Progenitor cell of endocrine pancreas (in vitro differentiated cells): ENCODE measurements at regions not wholly inside any gene's neighbourhood (a gene's known extent, or its start where the extent isn't known, plus 50 kb on each side); places are given as distances from the start of the nearest gene placed in this dataset.
"Not testable (repeated sequence)": the region's sequence is repeated elsewhere in the genome, so short reads cannot be mapped to it uniquely, and the experiment has no call there.

Experiments used
- DNase-seq: peaks from one replicate; pipeline ENCODE4 v3.0.0; 2021; ENCODE audit warnings: low spot score; ENCODE audit not compliant: unreplicated experiment
- H3K27ac Mint-ChIP-seq: 2 replicates; pipeline ENCODE4 v1.8.0; 2021; ENCODE audit warnings: mild to moderate bottlenecking, moderate library complexity, mixed read lengths
- H3K27me3 Mint-ChIP-seq: 2 replicates; pipeline ENCODE4 v1.8.0; 2021; ENCODE audit warnings: mixed read lengths
- H3K36me3 Mint-ChIP-seq: 2 replicates; pipeline ENCODE4 v1.8.0; 2022; ENCODE audit warnings: mixed read lengths; ENCODE audit not compliant: insufficient read depth
- H3K4me1 Mint-ChIP-seq: 2 replicates; pipeline ENCODE4 v1.8.0; 2021; ENCODE audit warnings: low read depth, mixed read lengths
- H3K4me3 Mint-ChIP-seq: 2 replicates; pipeline ENCODE4 v1.8.0; 2021; ENCODE audit warnings: low read depth, mild to moderate bottlenecking, moderate library complexity, mixed read lengths
- H3K9me3 Mint-ChIP-seq: 2 replicates; pipeline ENCODE4 v1.8.0; 2021; ENCODE audit warnings: low read depth, mixed read lengths
- TF ChIP-seq, protein P1 (sequence below): fragments of 200-600 bp; sonication (generic); IDR thresholded peaks from one replicate; pipeline ENCODE4 v1.5.0; 2021; ENCODE audit warnings: antibody characterized with exemption, mild to moderate bottlenecking; ENCODE audit not compliant: unreplicated experiment

DNA sequence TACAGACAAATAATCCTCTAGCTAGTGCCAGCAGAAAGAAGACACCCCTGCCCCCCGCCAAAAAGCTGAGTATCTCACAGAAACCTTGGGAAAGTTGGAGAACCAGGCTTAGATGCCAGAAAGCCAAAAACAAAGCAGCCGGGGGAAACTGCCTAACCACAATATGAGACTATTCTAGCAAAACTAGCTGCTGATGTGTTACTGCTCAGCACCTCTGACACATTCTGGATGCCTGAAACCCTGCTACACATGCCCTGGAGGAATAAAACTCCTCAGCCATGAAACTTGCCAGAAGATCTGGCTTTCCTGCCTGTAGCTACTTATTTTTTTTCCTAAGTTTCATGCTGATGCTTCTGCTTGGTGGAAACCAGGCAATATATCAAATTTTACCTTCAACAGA is 122.7 kb upstream of the GCFC2 start:
- H3K4me1 Mint-ChIP-seq, result no peaks in the 10 kb centered on the region
- H3K27me3 Mint-ChIP-seq, result no peaks in the 10 kb centered on the region

DNA sequence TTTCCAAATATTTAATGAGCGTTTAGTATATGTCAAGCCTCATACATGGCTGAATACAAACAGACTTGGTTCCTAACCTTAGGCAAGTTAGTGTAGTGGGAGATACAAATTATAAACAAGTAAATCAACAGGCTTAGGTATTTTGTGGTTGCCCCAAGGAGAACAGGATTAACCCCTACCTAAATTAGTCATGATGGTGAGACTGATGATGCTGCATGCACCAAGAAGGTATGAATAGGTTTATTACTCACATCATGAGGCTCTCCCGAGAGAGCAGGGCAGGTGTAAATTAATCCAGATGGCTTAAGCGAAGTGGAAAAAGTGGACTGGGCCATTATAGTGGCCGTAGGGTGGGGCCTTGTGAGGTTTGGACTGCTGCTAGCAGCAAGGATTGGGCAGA is 118.1 kb upstream of the GCFC2 start:
- Mint-ChIP-seq H3K27ac (no peak overlapping the region), H3K4me3 (no peak overlapping the region), H3K4me1 (no peaks in the 10 kb centered on the region), H3K27me3 (no peaks in the 10 kb centered on the region), H3K36me3 (no peaks in the 10 kb centered on the region), H3K9me3 (peaks cover 20% of the 10 kb centered on the region)
- TF ChIP-seq, protein P1, sequence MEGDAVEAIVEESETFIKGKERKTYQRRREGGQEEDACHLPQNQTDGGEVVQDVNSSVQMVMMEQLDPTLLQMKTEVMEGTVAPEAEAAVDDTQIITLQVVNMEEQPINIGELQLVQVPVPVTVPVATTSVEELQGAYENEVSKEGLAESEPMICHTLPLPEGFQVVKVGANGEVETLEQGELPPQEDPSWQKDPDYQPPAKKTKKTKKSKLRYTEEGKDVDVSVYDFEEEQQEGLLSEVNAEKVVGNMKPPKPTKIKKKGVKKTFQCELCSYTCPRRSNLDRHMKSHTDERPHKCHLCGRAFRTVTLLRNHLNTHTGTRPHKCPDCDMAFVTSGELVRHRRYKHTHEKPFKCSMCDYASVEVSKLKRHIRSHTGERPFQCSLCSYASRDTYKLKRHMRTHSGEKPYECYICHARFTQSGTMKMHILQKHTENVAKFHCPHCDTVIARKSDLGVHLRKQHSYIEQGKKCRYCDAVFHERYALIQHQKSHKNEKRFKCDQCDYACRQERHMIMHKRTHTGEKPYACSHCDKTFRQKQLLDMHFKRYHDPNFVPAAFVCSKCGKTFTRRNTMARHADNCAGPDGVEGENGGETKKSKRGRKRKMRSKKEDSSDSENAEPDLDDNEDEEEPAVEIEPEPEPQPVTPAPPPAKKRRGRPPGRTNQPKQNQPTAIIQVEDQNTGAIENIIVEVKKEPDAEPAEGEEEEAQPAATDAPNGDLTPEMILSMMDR, result no peak
- no peak for DNase-seq

More for the DNA sequence above, 122.7 kb upstream of the GCFC2 start:
- Mint-ChIP-seq H3K36me3 (no peaks in the 10 kb centered on the region), H3K4me3 (no peak overlapping the region), H3K9me3 (peaks cover 11% of the 10 kb centered on the region), H3K27ac (no peak overlapping the region)
- TF ChIP-seq, protein P1, result no peak
- DNase-seq, result no peak

DNA sequence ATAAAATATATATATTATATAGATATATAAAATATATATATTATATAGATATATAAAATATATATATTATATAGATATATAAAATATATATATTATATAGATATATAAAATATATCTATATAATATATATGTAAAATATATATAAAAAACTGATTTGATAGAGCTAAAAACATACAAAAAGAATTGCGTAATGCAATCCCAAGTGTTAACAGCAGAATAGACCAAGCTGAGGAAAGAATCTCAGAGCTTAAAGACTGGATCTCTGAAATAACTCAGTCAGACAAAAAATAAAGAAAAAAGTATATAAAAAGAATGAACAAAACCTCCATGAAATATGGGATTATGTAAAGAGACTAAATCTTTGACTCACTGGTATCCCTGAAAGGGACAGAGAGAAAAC is 112.8 kb upstream of the GCFC2 start:
- not testable (repeated sequence) for H3K36me3 Mint-ChIP-seq, H3K4me1 Mint-ChIP-seq, DNase-seq, H3K4me3 Mint-ChIP-seq, H3K27me3 Mint-ChIP-seq, H3K27ac Mint-ChIP-seq
- peaks cover 29% of the 10 kb centered on the region for H3K9me3 Mint-ChIP-seq

DNA sequence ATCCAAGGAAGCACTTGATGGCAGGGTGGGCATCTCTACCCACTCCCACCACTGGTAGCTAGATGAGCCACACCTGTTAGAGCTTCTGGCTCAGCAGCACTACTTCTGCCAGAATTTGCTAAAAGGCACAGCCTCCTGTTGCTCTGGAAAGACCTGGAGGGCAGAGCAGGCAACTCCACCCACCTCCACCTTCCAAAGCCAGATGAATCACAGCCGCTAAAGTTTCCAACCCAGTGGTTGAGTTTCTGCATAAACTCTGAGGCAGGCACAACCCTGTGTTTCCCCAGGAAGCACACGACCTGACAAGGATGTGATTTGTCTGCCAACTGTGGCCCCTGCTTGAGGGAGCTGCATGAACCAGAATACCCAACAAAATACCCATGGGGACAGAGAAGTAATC is 111.6 kb upstream of the GCFC2 start:
- no peaks in the 10 kb centered on the region for H3K27me3 Mint-ChIP-seq
- TF ChIP-seq, protein P1, result no peak
- H3K27ac Mint-ChIP-seq, result no peak overlapping the region
- no peaks in the 10 kb centered on the region for H3K36me3 Mint-ChIP-seq
- H3K4me3 Mint-ChIP-seq, result no peak overlapping the region
- no peak for DNase-seq
- H3K4me1 Mint-ChIP-seq, result peaks cover 3% of the 10 kb centered on the region
- peaks cover 29% of the 10 kb centered on the region for H3K9me3 Mint-ChIP-seq

DNA sequence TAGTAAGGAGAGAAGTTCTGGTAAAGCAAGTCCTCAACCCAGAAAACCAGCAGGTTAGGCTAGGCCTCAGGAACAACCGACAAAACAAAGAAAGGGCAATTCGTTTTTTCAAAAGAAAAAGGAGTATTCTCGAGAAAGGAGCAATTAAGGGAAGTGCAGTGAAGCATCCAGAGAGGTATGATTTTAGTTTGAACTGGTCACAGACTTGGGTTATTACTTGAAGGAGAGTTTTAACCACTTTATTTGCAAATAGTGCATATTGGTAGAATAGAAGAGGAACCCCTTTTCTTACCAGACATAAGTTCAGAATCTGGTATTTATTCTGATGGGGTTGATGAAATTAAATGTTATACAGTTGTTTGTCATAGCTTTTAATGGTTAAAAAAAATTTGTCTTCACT is 110.0 kb upstream of the GCFC2 start:
- H3K27me3 Mint-ChIP-seq, result no peaks in the 10 kb centered on the region
- TF ChIP-seq, protein P1, result no peak
- H3K9me3 Mint-ChIP-seq, result peaks cover 27% of the 10 kb centered on the region
- no peak overlapping the region for H3K4me3 Mint-ChIP-seq
- peaks cover 3% of the 10 kb centered on the region for H3K4me1 Mint-ChIP-seq
- H3K36me3 Mint-ChIP-seq, result no peaks in the 10 kb centered on the region
- no peak for DNase-seq
- H3K27ac Mint-ChIP-seq, result no peak overlapping the region

DNA sequence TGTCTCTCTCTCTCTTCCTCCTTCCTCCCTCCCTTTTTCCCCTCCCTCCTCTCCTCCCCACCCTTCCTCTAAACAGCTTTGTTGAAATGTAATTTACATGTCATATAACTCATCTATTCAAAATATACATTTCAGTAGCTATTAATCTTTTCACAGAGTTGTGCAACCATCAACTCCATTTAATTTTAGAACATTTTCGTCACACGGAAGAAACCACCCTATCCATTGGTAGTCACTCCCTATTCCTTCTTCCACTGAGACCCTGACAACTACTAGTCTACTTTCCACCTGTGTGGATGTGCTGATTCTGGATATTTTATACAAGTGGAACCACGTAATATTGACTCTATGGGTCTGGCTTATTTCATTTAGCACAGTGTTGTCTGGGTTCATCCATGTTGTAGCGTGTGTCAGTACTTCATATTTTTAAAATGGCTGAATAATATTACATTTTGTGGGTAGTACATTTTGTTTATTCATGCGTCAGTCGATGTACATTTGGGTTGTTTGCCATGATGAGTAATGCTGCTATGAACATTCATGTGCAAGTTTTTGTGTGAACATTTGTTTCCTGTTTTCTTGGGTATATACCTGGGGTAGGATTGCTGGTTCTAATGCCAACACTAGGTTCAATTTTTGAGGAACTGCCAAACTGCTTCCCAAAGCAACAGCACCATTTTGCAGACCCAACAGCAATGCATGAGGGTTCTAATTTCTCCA is 100.1 kb upstream of the GCFC2 start:
- Mint-ChIP-seq H3K27ac (no peak overlapping the region), H3K27me3 (no peaks in the 10 kb centered on the region), H3K36me3 (no peaks in the 10 kb centered on the region), H3K9me3 (no peaks in the 10 kb centered on the region), H3K4me1 (peaks cover 5% of the 10 kb centered on the region), H3K4me3 (no peak overlapping the region)
- TF ChIP-seq, protein P1, result no peak
- DNase-seq, result no peak
